GM12878 (cell line): ENCODE measurements at regions not wholly inside any gene's neighbourhood (a gene's known extent, or its start where the extent isn't known, plus 50 kb on each side); places are given as distances from the start of the nearest gene placed in this dataset.

Source experiments
- ATAC-seq: fragments of 200-7000 bp; cut with Tn5 transposase; 3 replicates; pipeline ENCODE4 v1.9.1; 2020; ENCODE audit warnings: mild to moderate bottlenecking, moderate library complexity
- BruUV-seq: library from RNA; stranded (reverse); fragments of 400-500 nt; replicated peaks from 2 replicates; lab custom pipeline; 2021; lab: Mats Ljungman, UMichigan
- CTCF ChIA-PET: fragments of 300-600 bp; sonication (Branson Sonifier 250); formaldehyde crosslinking; extraction: SDS; loops from one replicate; lab custom pipeline; 2021; ENCODE audit warnings: inconsistent platforms; lab: Yijun Ruan, JAX
- POLR2A ChIA-PET: fragments of 350-600 bp; formaldehyde crosslinking; extraction: SDS; loops from one replicate; lab custom pipeline; 2021; ENCODE audit warnings: inconsistent platforms; lab: Charles Lee
- RAD21 ChIA-PET: fragments of 300-600 bp; sonication (Branson Sonifier 250); formaldehyde crosslinking; loops from one replicate; lab custom pipeline; 2023; ENCODE audit warnings: antibody characterized with exemption; ENCODE audit not compliant: unreplicated experiment; lab: Charles Lee
- SMC1A ChIA-PET: fragments of 300-600 bp; sonication (Branson Sonifier 250); formaldehyde crosslinking; loops from one replicate; lab custom pipeline; 2023; ENCODE audit not compliant: unreplicated experiment, uncharacterized antibody; lab: Charles Lee
- DNase-seq: peaks from one replicate; pipeline ENCODE4 v3.0.0-alpha.2; 2011; ENCODE audit warnings: low read depth, low spot score
- FAIRE-seq: peaks from 3 replicates; lab custom pipeline; 2011; peaks lifted over from hg19 to GRCh38; lab: Jason Lieb, UNC
- H2AFZ ChIP-seq: 2 replicates; pipeline ENCODE4 v1.6.0; 2011; ENCODE audit warnings: low read depth, low read length, control low read depth; ENCODE audit not compliant: control insufficient read depth
- H3K27ac ChIP-seq: 2 replicates; pipeline ENCODE4 v1.5.1; 2011; ENCODE audit warnings: control low read depth; ENCODE audit not compliant: control insufficient read depth, insufficient read depth
- H3K27me3 ChIP-seq, 2 experiments: replicated peaks in 1 of 2; 2 replicates each; pipeline versions ENCODE4 v1.6.0 to v1.6.1; 2011; ENCODE audit warnings: low read length in 1 of 2; ENCODE audit not compliant: control insufficient read depth in 2 of 2, insufficient read depth in 2 of 2
- H3K36me3 ChIP-seq, 2 experiments: 2 replicates each; pipeline ENCODE4 v1.5.1; 2011; ENCODE audit warnings: low read length in 1 of 2; ENCODE audit not compliant: control insufficient read depth in 2 of 2, insufficient read depth in 2 of 2
- H3K4me1 ChIP-seq: 2 replicates; pipeline ENCODE4 v1.6.1; 2011; ENCODE audit warnings: mild to moderate bottlenecking, low read length, moderate library complexity, mixed read lengths; ENCODE audit not compliant: control insufficient read depth, insufficient read depth
- H3K4me2 ChIP-seq: 2 replicates; pipeline ENCODE4 v1.6.0; 2011; ENCODE audit warnings: control low read depth; ENCODE audit not compliant: control insufficient read depth, insufficient read depth
- H3K4me3 ChIP-seq: fragments of 200-600 bp; sonication (generic); 2 replicates; pipeline ENCODE4 v1.5.1; 2016
- H3K79me2 ChIP-seq: 2 replicates; pipeline ENCODE4 v1.6.0; 2011; ENCODE audit warnings: low read length; ENCODE audit not compliant: control insufficient read depth, insufficient read depth
- H3K9ac ChIP-seq: 2 replicates; pipeline ENCODE4 v1.8.0; 2011; ENCODE audit warnings: low read length, control low read depth, mixed read lengths; ENCODE audit not compliant: control insufficient read depth, insufficient read depth
- H3K9me3 ChIP-seq: replicated peaks from 3 replicates; pipeline ENCODE4 v1.5.1; 2011; ENCODE audit warnings: mild to moderate bottlenecking, low read length; ENCODE audit not compliant: control insufficient read depth, insufficient read depth
- H4K20me1 ChIP-seq: 2 replicates; pipeline ENCODE4 v1.6.0; 2011; ENCODE audit not compliant: control insufficient read depth, insufficient read depth
- CBX3 ChIP-seq: fragments of 200-600 bp; sonication (generic); IDR thresholded peaks from 2 replicates; pipeline ENCODE4 v1.6.1; 2016; ENCODE audit warnings: low read depth, borderline replicate concordance
- IKZF2 ChIP-seq, 2 experiments: fragments of 450-650 bp; IDR thresholded peaks; 2 replicates each; pipeline ENCODE4 v1.6.1; 2017; ENCODE audit warnings: mild to moderate bottlenecking in 2 of 2, moderate library complexity in 2 of 2
- KLF5 ChIP-seq: fragments of 450-650 bp; IDR thresholded peaks from 2 replicates; pipeline ENCODE4 v1.6.1; 2014; ENCODE audit warnings: mild to moderate bottlenecking; ENCODE audit not compliant: partially characterized antibody
- LARP7 ChIP-seq: fragments of 450-650 bp; IDR thresholded peaks from 2 replicates; pipeline ENCODE4 v1.6.1; 2017; ENCODE audit warnings: mild to moderate bottlenecking
- RCOR1 ChIP-seq: conservative IDR thresholded peaks from 2 replicates; pipeline ENCODE4 v1.6.1; 2012; ENCODE audit warnings: low read depth, low read length, improper control_type of control experiment
- SMAD5 ChIP-seq: IDR thresholded peaks from 2 replicates; pipeline ENCODE4 v1.6.1; 2016; ENCODE audit warnings: antibody characterized with exemption, low read depth
- SREBF1 ChIP-seq: IDR thresholded peaks from 2 replicates; pipeline ENCODE4 v1.6.1; 2012; ENCODE audit warnings: mild to moderate bottlenecking, low read length
- SUPT20H ChIP-seq: IDR thresholded peaks from 2 replicates; pipeline ENCODE4 v1.6.1; 2011; ENCODE audit warnings: low read depth, mild to moderate bottlenecking, low read length, moderate library complexity, borderline replicate concordance; ENCODE audit not compliant: control insufficient read depth
- TCF12 ChIP-seq: IDR thresholded peaks from 2 replicates; pipeline ENCODE4 v1.6.1; 2011; ENCODE audit warnings: low read depth, mild to moderate bottlenecking, low read length
- TCF3 ChIP-seq: IDR thresholded peaks from 2 replicates; pipeline ENCODE4 v1.6.1; 2012; ENCODE audit warnings: low read depth, mild to moderate bottlenecking, low read length, borderline replicate concordance; ENCODE audit not compliant: insufficient read depth
- ZBED1 ChIP-seq: IDR thresholded peaks from 2 replicates; pipeline ENCODE4 v1.6.1; 2016; ENCODE audit warnings: borderline replicate concordance
- ZNF207 ChIP-seq: fragments of 450-650 bp; IDR thresholded peaks from 2 replicates; pipeline ENCODE4 v1.6.1; 2014; ENCODE audit warnings: antibody characterized with exemption, mild to moderate bottlenecking, borderline replicate concordance
- ZNF24 ChIP-seq: fragments of 450-650 bp; IDR thresholded peaks from 2 replicates; pipeline ENCODE4 v1.6.1; 2017; ENCODE audit warnings: antibody characterized with exemption, mild to moderate bottlenecking
- WGBS: methylation state at CpG from one replicate; pipeline ENCODE4 v1.1.6; 2016; ENCODE audit warnings: low lambda C conversion rate; ENCODE audit not compliant: insufficient replicate concordance, insufficient coverage; ENCODE audit errors: missing lambda C conversion rate; 5-methylcytosine and 5-hydroxymethylcytosine counted together
- in situ Hi-C: fragments of 300-500 bp; cut with MboI; formaldehyde crosslinking; loops from 9 replicates; pipeline ENCODE4 v1.14.3; 2018; ENCODE audit warnings: mixed read lengths
- intact Hi-C: fragments of 100-400 bp; cut with micrococcal nuclease; formaldehyde crosslinking; loops from one replicate; pipeline ENCODE4 v1.14.2; 2022; ENCODE audit not compliant: unreplicated experiment
- TF ChIP-seq, protein P1 (sequence below): fragments of 450-650 bp; IDR thresholded peaks from 2 replicates; pipeline ENCODE4 v1.6.1; 2017; ENCODE audit warnings: borderline replicate concordance
- TF ChIP-seq, protein P2 (sequence below): IDR thresholded peaks from 2 replicates; pipeline ENCODE4 v1.6.1; 2012; ENCODE audit warnings: low read depth, low read length, improper control_type of control experiment
- TF ChIP-seq, protein P3 (sequence below): fragments of 450-650 bp; IDR thresholded peaks from 2 replicates; pipeline ENCODE4 v1.6.1; 2017; ENCODE audit warnings: mild to moderate bottlenecking, low read depth, inconsistent platforms; ENCODE audit not compliant: poor library complexity, severe bottlenecking

DNA sequence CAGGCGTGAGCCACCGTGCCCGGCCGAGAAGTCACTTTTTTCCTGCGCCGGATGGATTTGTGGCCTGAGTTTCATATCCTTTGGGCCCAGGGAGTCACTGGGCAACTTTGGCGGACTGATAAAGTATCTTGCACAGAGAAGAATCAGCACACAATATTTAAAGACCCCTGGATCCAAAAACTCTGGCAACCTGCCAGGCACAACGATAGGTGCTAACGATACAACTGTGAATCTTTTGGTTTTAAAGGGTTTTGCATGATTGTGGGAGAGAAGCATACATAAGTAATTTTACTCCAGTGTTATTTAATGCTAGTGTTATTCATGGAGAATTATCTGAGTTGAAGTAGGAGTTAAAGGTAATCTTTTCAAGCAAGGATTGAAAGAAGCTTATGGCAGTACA, 85.3 kb downstream of the TAF11L14 start:
- 74% methylated on average over 9 of the region's 9 CpGs for WGBS
- Histone ChIP-seq H3K27me3 (no peaks in the 10 kb centered on the region), H4K20me1 (no peaks in the 10 kb centered on the region), H3K4me1 (no peaks in the 10 kb centered on the region), H3K9me3 (no peaks in the 10 kb centered on the region), H3K4me3 (no peak overlapping the region), H2AFZ (no peak overlapping the region), H3K79me2 (no peaks in the 10 kb centered on the region), H3K36me3 (no peaks in the 10 kb centered on the region), H3K27ac (no peak overlapping the region), H3K4me2 (no peak overlapping the region), H3K9ac (no peak overlapping the region)
- ChIA-PET POLR2A (no interaction called here), CTCF (no interaction called here), SMC1A (interaction anchor here (0.6 kb wide), 1 partner anchor 32 kb away, joined by 3 read pairs; no protein-coding TSS in a partner anchor), RAD21 (no interaction called here)
- no TSS peak for BruUV-seq
- intact Hi-C loops (no loop called here), in situ Hi-C loops (no loop called here)
- no peak for ATAC-seq
- no peak for DNase-seq
- TF ChIP-seq ZBED1 (no peak), IKZF2 (IDR thresholded peaks at IDR 0.05) (no peak), TCF12 (no peak), ZNF207 (no peak), ZNF24 (no peak), LARP7 (no peak)
- TF ChIP-seq, protein P1, sequence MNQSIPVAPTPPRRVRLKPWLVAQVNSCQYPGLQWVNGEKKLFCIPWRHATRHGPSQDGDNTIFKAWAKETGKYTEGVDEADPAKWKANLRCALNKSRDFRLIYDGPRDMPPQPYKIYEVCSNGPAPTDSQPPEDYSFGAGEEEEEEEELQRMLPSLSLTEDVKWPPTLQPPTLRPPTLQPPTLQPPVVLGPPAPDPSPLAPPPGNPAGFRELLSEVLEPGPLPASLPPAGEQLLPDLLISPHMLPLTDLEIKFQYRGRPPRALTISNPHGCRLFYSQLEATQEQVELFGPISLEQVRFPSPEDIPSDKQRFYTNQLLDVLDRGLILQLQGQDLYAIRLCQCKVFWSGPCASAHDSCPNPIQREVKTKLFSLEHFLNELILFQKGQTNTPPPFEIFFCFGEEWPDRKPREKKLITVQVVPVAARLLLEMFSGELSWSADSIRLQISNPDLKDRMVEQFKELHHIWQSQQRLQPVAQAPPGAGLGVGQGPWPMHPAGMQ: no peak
- TF ChIP-seq, protein P2, sequence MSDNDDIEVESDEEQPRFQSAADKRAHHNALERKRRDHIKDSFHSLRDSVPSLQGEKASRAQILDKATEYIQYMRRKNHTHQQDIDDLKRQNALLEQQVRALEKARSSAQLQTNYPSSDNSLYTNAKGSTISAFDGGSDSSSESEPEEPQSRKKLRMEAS: no peak
- FAIRE-seq: no peak

DNA sequence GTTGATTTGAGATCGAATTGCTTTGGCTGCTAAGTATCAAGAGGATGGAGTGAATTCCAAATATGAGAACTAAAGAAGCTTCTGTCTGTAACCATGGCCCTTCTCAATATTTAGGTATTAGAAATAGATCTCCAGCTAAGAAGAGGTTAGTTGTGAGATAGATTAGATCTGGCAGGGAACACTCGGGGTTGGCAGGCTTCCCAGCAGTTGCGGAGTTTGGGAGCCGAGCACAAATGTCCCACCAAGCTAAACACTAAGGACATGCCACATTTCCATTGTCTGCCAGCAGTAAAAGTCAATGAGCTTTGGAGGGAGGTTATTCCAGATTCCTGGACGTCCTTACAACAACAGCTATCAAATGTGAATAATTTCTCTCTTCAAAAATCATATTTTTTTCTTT, 85.8 kb downstream of the TAF11L14 start:
- ChIA-PET POLR2A (no interaction called here), CTCF (no interaction called here), SMC1A (interaction anchor here (0.6 kb wide), 1 partner anchor 32 kb away, joined by 3 read pairs; no protein-coding TSS in a partner anchor), RAD21 (no interaction called here)
- intact Hi-C loops (no loop called here), in situ Hi-C loops (no loop called here)
- no peak for DNase-seq
- no peaks in the 10 kb centered on the region for H3K9me3 ChIP-seq
- H3K27ac ChIP-seq: no peak overlapping the region
- no TSS peak for BruUV-seq
- no peaks in the 10 kb centered on the region for H4K20me1 ChIP-seq
- H3K4me3 ChIP-seq: no peak overlapping the region
- H3K4me1 ChIP-seq: no peaks in the 10 kb centered on the region
- H3K36me3 ChIP-seq: no peaks in the 10 kb centered on the region
- H2AFZ ChIP-seq: no peak overlapping the region
- no peaks in the 10 kb centered on the region for H3K79me2 ChIP-seq
- no peaks in the 10 kb centered on the region for H3K27me3 ChIP-seq
- WGBS: 26% methylated on average over 5 of the region's 5 CpGs
- no peak overlapping the region for H3K4me2 ChIP-seq
- no peak for ATAC-seq
- no peak overlapping the region for H3K9ac ChIP-seq
- FAIRE-seq: no peak
- no peak for TF ChIP-seq KLF5
- TF ChIP-seq SUPT20H: no peak
- TF ChIP-seq CBX3: no peak
- TF ChIP-seq RCOR1: no peak
- TF ChIP-seq SMAD5: no peak
- TF ChIP-seq TCF12: no peak
- TF ChIP-seq SREBF1: no peak
- no peak for TF ChIP-seq TCF3
- TF ChIP-seq, protein P3, sequence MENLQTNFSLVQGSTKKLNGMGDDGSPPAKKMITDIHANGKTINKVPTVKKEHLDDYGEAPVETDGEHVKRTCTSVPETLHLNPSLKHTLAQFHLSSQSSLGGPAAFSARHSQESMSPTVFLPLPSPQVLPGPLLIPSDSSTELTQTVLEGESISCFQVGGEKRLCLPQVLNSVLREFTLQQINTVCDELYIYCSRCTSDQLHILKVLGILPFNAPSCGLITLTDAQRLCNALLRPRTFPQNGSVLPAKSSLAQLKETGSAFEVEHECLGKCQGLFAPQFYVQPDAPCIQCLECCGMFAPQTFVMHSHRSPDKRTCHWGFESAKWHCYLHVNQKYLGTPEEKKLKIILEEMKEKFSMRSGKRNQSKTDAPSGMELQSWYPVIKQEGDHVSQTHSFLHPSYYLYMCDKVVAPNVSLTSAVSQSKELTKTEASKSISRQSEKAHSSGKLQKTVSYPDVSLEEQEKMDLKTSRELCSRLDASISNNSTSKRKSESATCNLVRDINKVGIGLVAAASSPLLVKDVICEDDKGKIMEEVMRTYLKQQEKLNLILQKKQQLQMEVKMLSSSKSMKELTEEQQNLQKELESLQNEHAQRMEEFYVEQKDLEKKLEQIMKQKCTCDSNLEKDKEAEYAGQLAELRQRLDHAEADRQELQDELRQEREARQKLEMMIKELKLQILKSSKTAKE: no peak
